GM12878 (cell line): ENCODE measurements at regions not wholly inside any gene's neighbourhood (a gene's known extent, or its start where the extent isn't known, plus 50 kb on each side); places are given as distances from the start of the nearest gene placed in this dataset.

Source experiments
- ATAC-seq: fragments of 200-7000 bp; cut with Tn5 transposase; 3 replicates; pipeline ENCODE4 v1.9.1; 2020; ENCODE audit warnings: mild to moderate bottlenecking, moderate library complexity
- BruUV-seq: library from RNA; stranded (reverse); fragments of 400-500 nt; replicated peaks from 2 replicates; lab custom pipeline; 2021; lab: Mats Ljungman, UMichigan
- CTCF ChIA-PET: fragments of 300-600 bp; sonication (Branson Sonifier 250); formaldehyde crosslinking; extraction: SDS; loops from one replicate; lab custom pipeline; 2021; ENCODE audit warnings: inconsistent platforms; lab: Yijun Ruan, JAX
- POLR2A ChIA-PET: fragments of 350-600 bp; formaldehyde crosslinking; extraction: SDS; loops from one replicate; lab custom pipeline; 2021; ENCODE audit warnings: inconsistent platforms; lab: Charles Lee
- RAD21 ChIA-PET: fragments of 300-600 bp; sonication (Branson Sonifier 250); formaldehyde crosslinking; loops from one replicate; lab custom pipeline; 2023; ENCODE audit warnings: antibody characterized with exemption; ENCODE audit not compliant: unreplicated experiment; lab: Charles Lee
- SMC1A ChIA-PET: fragments of 300-600 bp; sonication (Branson Sonifier 250); formaldehyde crosslinking; loops from one replicate; lab custom pipeline; 2023; ENCODE audit not compliant: unreplicated experiment, uncharacterized antibody; lab: Charles Lee
- DNase-seq: peaks from one replicate; pipeline ENCODE4 v3.0.0-alpha.2; 2011; ENCODE audit warnings: low read depth, low spot score
- FAIRE-seq: peaks from 3 replicates; lab custom pipeline; 2011; peaks lifted over from hg19 to GRCh38; lab: Jason Lieb, UNC
- H2AFZ ChIP-seq: 2 replicates; pipeline ENCODE4 v1.6.0; 2011; ENCODE audit warnings: low read depth, low read length, control low read depth; ENCODE audit not compliant: control insufficient read depth
- H3K27ac ChIP-seq: 2 replicates; pipeline ENCODE4 v1.5.1; 2011; ENCODE audit warnings: control low read depth; ENCODE audit not compliant: control insufficient read depth, insufficient read depth
- H3K27me3 ChIP-seq, 2 experiments: replicated peaks in 1 of 2; 2 replicates each; pipeline versions ENCODE4 v1.6.0 to v1.6.1; 2011; ENCODE audit warnings: low read length in 1 of 2; ENCODE audit not compliant: control insufficient read depth in 2 of 2, insufficient read depth in 2 of 2
- H3K36me3 ChIP-seq, 2 experiments: 2 replicates each; pipeline ENCODE4 v1.5.1; 2011; ENCODE audit warnings: low read length in 1 of 2; ENCODE audit not compliant: control insufficient read depth in 2 of 2, insufficient read depth in 2 of 2
- H3K4me1 ChIP-seq: 2 replicates; pipeline ENCODE4 v1.6.1; 2011; ENCODE audit warnings: mild to moderate bottlenecking, low read length, moderate library complexity, mixed read lengths; ENCODE audit not compliant: control insufficient read depth, insufficient read depth
- H3K4me2 ChIP-seq: 2 replicates; pipeline ENCODE4 v1.6.0; 2011; ENCODE audit warnings: control low read depth; ENCODE audit not compliant: control insufficient read depth, insufficient read depth
- H3K4me3 ChIP-seq: fragments of 200-600 bp; sonication (generic); 2 replicates; pipeline ENCODE4 v1.5.1; 2016
- H3K79me2 ChIP-seq: 2 replicates; pipeline ENCODE4 v1.6.0; 2011; ENCODE audit warnings: low read length; ENCODE audit not compliant: control insufficient read depth, insufficient read depth
- H3K9ac ChIP-seq: 2 replicates; pipeline ENCODE4 v1.8.0; 2011; ENCODE audit warnings: low read length, control low read depth, mixed read lengths; ENCODE audit not compliant: control insufficient read depth, insufficient read depth
- H3K9me3 ChIP-seq: replicated peaks from 3 replicates; pipeline ENCODE4 v1.5.1; 2011; ENCODE audit warnings: mild to moderate bottlenecking, low read length; ENCODE audit not compliant: control insufficient read depth, insufficient read depth
- H4K20me1 ChIP-seq: 2 replicates; pipeline ENCODE4 v1.6.0; 2011; ENCODE audit not compliant: control insufficient read depth, insufficient read depth
- BCL3 ChIP-seq: IDR thresholded peaks from 2 replicates; pipeline ENCODE4 v1.6.1; 2011; ENCODE audit warnings: borderline replicate concordance, low read depth, mild to moderate bottlenecking, moderate library complexity, low read length; ENCODE audit not compliant: insufficient read depth, poor library complexity, severe bottlenecking
- CREM ChIP-seq: IDR thresholded peaks from 2 replicates; pipeline ENCODE4 v1.6.1; 2014; ENCODE audit warnings: antibody characterized with exemption, low read depth
- CUX1 ChIP-seq: IDR thresholded peaks from 2 replicates; pipeline ENCODE4 v1.6.1; 2012; ENCODE audit warnings: improper control_type of control experiment, low read depth, low read length; ENCODE audit not compliant: insufficient replicate concordance
- E2F8 ChIP-seq: fragments of 450-650 bp; IDR thresholded peaks from 2 replicates; pipeline ENCODE4 v1.6.1; 2018; ENCODE audit warnings: mild to moderate bottlenecking, low read depth, moderate library complexity; ENCODE audit not compliant: partially characterized antibody
- GATAD2B ChIP-seq: fragments of 450-650 bp; conservative IDR thresholded peaks from 2 replicates; pipeline ENCODE4 v1.6.1; 2017; ENCODE audit warnings: low read depth, mild to moderate bottlenecking, moderate library complexity
- IKZF2 ChIP-seq, 2 experiments: fragments of 450-650 bp; IDR thresholded peaks; 2 replicates each; pipeline ENCODE4 v1.6.1; 2017; ENCODE audit warnings: mild to moderate bottlenecking in 2 of 2, moderate library complexity in 2 of 2
- IRF3 ChIP-seq: fragments of 450-650 bp; IDR thresholded peaks from 2 replicates; pipeline ENCODE4 v1.6.1; 2014; ENCODE audit warnings: mild to moderate bottlenecking
- KDM1A ChIP-seq: fragments of 200-600 bp; sonication (generic); IDR thresholded peaks from 2 replicates; pipeline ENCODE4 v1.6.1; 2016; ENCODE audit warnings: borderline replicate concordance
- TAF1 ChIP-seq: IDR thresholded peaks from 2 replicates; pipeline ENCODE4 v1.6.1; 2011; ENCODE audit warnings: mild to moderate bottlenecking, low read depth, low read length, borderline replicate concordance
- ZNF274 ChIP-seq: IDR thresholded peaks from one replicate; pipeline ENCODE4 v1.8.0; 2011; ENCODE audit not compliant: insufficient read length, insufficient read depth
- WGBS: methylation state at CpG from one replicate; pipeline ENCODE4 v1.1.6; 2016; ENCODE audit warnings: low lambda C conversion rate; ENCODE audit not compliant: insufficient replicate concordance, insufficient coverage; ENCODE audit errors: missing lambda C conversion rate; 5-methylcytosine and 5-hydroxymethylcytosine counted together
- in situ Hi-C: fragments of 300-500 bp; cut with MboI; formaldehyde crosslinking; loops from 9 replicates; pipeline ENCODE4 v1.14.3; 2018; ENCODE audit warnings: mixed read lengths
- intact Hi-C: fragments of 100-400 bp; cut with micrococcal nuclease; formaldehyde crosslinking; loops from one replicate; pipeline ENCODE4 v1.14.2; 2022; ENCODE audit not compliant: unreplicated experiment

GRCh38 chr6:156123731-156124130 is 653.4 kb upstream of the ARID1B start (continued):
- TF ChIP-seq BCL3 = no peak
- TF ChIP-seq, all 136 proteins: peak for 0

- no peaks in the 10 kb centered on the region for H4K20me1 ChIP-seq
- no peak overlapping the region for H3K4me3 ChIP-seq
- intact Hi-C loops = no loop called here
- no peak overlapping the region for H3K27ac ChIP-seq
- H3K79me2 ChIP-seq = no peaks in the 10 kb centered on the region
- in situ Hi-C loops = no loop called here
- no peaks in the 10 kb centered on the region for H3K36me3 ChIP-seq
- no peak overlapping the region for H3K4me2 ChIP-seq
- H3K9ac ChIP-seq = no peak overlapping the region
- ChIA-PET POLR2A (no interaction called here), RAD21 (no interaction called here), CTCF (interaction anchor here (0.8 kb wide), 1 partner anchor 90 kb away, joined by 3 read pairs; no protein-coding TSS in a partner anchor), SMC1A (no interaction called here)
- 45% methylated on average over 6 of the region's 6 CpGs for WGBS
- DNase-seq = no peak
- no peak overlapping the region for H2AFZ ChIP-seq
- FAIRE-seq = no peak
- ATAC-seq = no peak
- no peaks in the 10 kb centered on the region for H3K27me3 ChIP-seq
- no peaks in the 10 kb centered on the region for H3K9me3 ChIP-seq
- BruUV-seq = no TSS peak
- no peaks in the 10 kb centered on the region for H3K4me1 ChIP-seq
- TF ChIP-seq IKZF2 (IDR thresholded peaks at IDR 0.05) (no peak), IRF3 (no peak), KDM1A (no peak), ZNF274 (no peak), CREM (no peak), E2F8 (no peak), GATAD2B (no peak), CUX1 (no peak), TAF1 (no peak)
Observed at GRCh38 chr6:156121973-156122372, 655.2 kb upstream of the ARID1B start.
